ENCODE measurements at regions not wholly inside any gene's neighbourhood (a gene's known extent, or its start where the extent isn't known, plus 50 kb on each side); places are given as distances from the start of the nearest gene placed in this dataset.

DNA sequence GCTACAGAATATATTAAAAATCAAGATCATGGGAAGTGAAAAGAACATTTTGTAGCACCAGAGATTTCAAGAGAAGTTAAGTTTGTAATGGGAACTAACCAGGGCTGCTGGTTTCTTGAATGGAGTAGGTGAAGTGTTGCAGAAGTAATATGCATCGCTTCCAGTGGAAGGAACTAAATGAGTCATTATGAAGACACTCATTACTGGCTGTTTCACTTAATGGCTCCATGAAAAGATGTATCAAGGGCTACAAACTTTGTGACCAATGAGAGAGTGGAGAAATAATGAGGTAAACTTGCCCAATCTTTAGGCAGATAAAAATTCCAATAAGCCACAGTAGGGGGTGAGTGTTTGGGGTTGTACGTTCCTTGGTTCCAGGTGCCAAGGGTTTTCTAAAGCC lies 380.4 kb upstream of the POU3F3 start:
- Mint-ChIP-seq H3K27me3 (peaks cover 2% of the 10 kb centered on the region), H3K4me3 (no peak overlapping the region), H3K9me3 (peaks cover 0 to 2% (median 0%) of the 10 kb centered on the region in 3 donors), H3K36me3 (no peaks in the 10 kb centered on the region), H3K27ac (no peak overlapping the region), H3K4me1 (no peaks in the 10 kb centered on the region)

DNA sequence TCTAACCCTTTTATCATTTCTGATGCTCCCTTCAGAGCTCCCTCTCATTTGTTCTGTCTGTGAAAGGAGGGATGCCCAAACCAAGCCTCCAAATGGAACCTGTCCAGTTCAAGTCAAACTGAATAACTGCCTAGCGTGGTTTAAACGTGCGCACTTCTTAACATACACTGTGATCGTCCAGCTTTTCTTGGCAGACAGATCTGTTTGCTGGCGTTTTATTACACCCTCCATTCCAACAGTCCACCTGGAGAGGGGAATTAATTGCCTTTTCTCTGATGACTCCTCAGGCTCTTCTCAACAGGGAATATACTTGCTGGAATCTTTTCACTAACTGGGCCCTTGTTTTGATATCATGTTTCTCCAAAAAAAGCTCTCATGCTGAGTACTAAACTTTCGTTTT lies 379.2 kb upstream of the POU3F3 start:
- Mint-ChIP-seq H3K9me3 (peaks cover 0 to 1% (median 0%) of the 10 kb centered on the region in 3 donors), H3K4me1 (no peaks in the 10 kb centered on the region), H3K27ac (no peak overlapping the region), H3K4me3 (no peak overlapping the region), H3K36me3 (no peaks in the 10 kb centered on the region), H3K27me3 (peaks cover 2% of the 10 kb centered on the region)

DNA sequence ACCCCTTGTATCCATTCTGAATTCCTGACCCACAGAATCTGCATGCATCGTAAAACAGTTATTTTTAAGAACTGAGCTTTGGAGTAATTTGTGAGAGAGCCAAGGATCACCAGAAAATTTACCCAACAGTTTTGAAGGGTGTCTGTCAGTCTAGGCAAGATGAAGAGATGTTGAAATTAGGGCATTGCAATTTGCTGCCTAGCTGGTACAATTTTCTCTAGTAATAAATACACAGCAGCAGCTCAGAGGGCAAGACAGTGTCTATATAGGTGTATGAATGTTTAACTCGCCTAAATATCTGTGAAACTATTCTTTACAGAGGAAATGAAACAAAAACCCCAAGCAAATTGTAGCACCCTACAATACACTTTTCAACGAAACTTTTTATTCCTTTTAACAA lies 377.8 kb upstream of the POU3F3 start:
- Mint-ChIP-seq H3K27ac (no peak overlapping the region), H3K4me1 (no peaks in the 10 kb centered on the region), H3K9me3 (peaks cover 0 to 1% (median 0%) of the 10 kb centered on the region in 3 donors), H3K36me3 (no peaks in the 10 kb centered on the region), H3K4me3 (no peak overlapping the region), H3K27me3 (peaks cover 2% of the 10 kb centered on the region)

DNA sequence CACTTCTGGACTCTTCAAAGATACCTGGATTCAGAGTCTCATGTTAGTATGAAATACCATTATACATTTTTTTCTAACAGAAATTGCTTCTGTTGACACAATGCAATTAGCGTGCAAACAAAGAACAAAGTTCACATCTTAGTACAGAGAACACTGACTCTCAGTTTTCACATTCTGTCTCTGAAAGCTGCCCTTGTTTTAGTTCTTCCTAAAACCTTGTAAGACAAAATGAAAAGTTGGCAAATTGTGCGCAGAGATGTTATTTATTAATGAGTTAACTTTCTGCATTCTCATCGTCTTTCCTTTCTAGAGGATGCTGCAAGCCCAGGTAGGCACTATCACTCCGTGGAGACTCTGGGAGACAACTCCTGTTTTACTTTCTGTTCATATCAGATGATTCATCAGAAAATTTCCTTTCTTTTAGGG lies 377.3 kb upstream of the POU3F3 start:
- peaks cover 0 to 1% (median 0%) of the 10 kb centered on the region in 3 donors for H3K9me3 Mint-ChIP-seq
- peaks cover 2% of the 10 kb centered on the region for H3K27me3 Mint-ChIP-seq
- no peak overlapping the region for H3K27ac Mint-ChIP-seq
- no peaks in the 10 kb centered on the region for H3K4me1 Mint-ChIP-seq
- no peaks in the 10 kb centered on the region for H3K36me3 Mint-ChIP-seq
- no peak overlapping the region for H3K4me3 Mint-ChIP-seq

DNA sequence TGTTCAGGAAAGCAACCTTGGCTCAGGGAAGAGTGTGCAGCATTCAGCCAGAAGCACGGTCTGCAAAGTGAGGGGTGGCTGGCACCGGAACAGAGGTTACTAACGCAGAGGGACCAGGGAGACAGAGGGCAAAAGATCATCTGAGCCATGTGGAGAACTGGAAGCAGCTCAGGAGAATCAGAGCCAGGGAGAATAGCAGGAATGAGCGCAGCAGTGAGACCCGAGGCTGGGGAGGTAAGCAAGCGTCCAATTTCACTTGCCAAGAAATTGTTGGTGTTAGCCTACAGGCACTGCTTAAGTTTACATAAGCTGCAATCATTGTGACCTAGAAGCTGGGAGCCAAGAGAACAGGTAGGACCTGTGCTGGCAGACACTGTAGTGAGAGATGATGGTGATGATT lies 372.6 kb upstream of the POU3F3 start:
- peaks cover 5% of the 10 kb centered on the region for H3K27me3 Mint-ChIP-seq
- H3K36me3 Mint-ChIP-seq = no peaks in the 10 kb centered on the region

DNA sequence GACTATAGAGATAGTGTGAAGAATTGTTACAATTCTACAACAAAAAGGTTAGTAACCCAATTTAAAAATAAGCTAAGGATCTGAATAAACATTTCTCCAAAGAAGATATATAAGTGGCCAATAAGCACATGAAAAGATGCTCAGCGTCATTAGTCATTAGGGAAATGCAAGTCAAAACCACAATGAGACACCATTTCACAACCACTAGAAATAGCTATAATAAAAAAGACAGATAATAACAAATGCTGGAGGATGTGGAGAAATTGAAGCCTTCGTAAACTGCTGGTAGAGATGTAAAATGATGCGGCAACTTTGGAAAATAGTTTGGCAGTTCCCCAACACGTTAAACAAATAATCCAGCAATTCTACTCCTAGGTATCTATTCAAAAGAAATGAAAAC lies 366.5 kb upstream of the POU3F3 start:
- Mint-ChIP-seq H3K4me3 (no peak overlapping the region), H3K27me3 (peaks cover 7% of the 10 kb centered on the region), H3K27ac (no peak overlapping the region), H3K4me1 (no peaks in the 10 kb centered on the region), H3K9me3 (peaks cover 0 to 2% (median 0%) of the 10 kb centered on the region in 3 donors), H3K36me3 (no peaks in the 10 kb centered on the region)

More for the DNA sequence above, 372.6 kb upstream of the POU3F3 start:
- H3K4me3 Mint-ChIP-seq = no peak overlapping the region
- H3K27ac Mint-ChIP-seq = no peak overlapping the region
- no peaks in the 10 kb centered on the region for H3K4me1 Mint-ChIP-seq
- peaks cover 0 to 2% (median 1%) of the 10 kb centered on the region in 3 donors for H3K9me3 Mint-ChIP-seq

DNA sequence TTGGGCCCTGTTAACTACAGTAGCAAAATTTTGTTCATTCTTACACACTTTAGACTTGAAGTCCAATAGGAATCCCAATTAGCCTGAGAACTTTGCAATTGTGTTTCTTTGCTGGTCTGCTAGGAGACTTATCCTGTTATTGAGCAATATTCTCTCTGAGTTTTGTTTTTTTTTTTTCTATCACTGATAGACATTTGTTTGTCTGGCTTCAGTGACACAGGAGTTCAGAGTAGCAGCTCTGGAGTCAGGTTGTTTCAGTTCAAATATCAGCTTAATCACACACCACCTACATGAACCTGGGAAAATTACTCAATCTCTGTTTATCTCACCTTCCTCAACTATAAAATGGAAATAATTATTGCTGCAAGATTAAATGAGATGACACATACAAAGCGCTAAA lies 360.2 kb upstream of the POU3F3 start:
- H3K9me3 Mint-ChIP-seq = no peaks in the 10 kb centered on the region
- no peak overlapping the region for H3K4me3 Mint-ChIP-seq
- H3K36me3 Mint-ChIP-seq = no peaks in the 10 kb centered on the region
- no peak overlapping the region for H3K27ac Mint-ChIP-seq
- H3K4me1 Mint-ChIP-seq = no peaks in the 10 kb centered on the region
- peaks cover 7% of the 10 kb centered on the region for H3K27me3 Mint-ChIP-seq

DNA sequence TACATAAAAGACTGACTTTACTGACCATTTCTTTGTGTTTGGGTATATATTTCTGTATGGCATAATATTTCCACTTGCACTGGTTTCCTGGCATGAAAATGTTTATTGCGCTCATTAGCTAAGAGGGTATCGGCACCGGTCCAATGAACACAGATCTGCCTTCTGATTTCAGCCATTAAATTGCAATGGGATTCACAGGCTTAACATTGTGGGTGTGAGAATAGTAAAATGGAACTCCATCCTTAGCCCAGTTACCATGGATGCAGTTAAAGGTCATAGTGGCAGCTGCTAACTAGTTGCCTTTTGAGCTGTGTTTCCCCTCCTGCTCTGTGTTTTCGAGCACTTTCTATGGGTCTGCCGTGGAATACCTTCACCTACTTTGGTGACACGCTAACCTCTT lies 352.6 kb upstream of the POU3F3 start:
- Mint-ChIP-seq H3K36me3 (no peaks in the 10 kb centered on the region), H3K27me3 (peaks cover 4% of the 10 kb centered on the region), H3K4me3 (no peak overlapping the region), H3K9me3 (peaks cover 0 to 5% (median 0%) of the 10 kb centered on the region in 3 donors), H3K27ac (no peak overlapping the region), H3K4me1 (no peaks in the 10 kb centered on the region)

DNA sequence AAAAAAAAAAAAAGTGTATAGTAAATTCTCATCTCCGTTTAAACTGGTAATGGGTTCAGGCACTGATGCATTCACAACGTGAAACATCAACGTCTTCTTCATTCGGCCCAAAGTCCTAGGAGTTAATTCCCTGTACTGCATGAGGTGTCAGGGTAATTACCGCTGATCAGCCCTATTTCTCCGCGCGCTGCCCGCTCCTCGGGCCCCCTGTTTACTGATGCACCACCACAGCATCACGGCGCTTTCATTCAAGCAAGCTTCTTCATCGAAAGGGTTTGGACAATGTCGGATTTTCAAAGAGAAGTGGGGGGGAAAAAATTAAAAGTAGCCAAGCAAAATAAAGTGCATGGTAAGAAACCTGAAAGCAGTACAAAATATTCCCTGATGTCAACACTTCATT lies 352.0 kb upstream of the POU3F3 start:
- Mint-ChIP-seq H3K27me3 (peaks cover 4% of the 10 kb centered on the region), H3K9me3 (peaks cover 0 to 5% (median 0%) of the 10 kb centered on the region in 3 donors), H3K27ac (no peak overlapping the region), H3K36me3 (no peaks in the 10 kb centered on the region), H3K4me3 (no peak overlapping the region), H3K4me1 (no peaks in the 10 kb centered on the region)

DNA sequence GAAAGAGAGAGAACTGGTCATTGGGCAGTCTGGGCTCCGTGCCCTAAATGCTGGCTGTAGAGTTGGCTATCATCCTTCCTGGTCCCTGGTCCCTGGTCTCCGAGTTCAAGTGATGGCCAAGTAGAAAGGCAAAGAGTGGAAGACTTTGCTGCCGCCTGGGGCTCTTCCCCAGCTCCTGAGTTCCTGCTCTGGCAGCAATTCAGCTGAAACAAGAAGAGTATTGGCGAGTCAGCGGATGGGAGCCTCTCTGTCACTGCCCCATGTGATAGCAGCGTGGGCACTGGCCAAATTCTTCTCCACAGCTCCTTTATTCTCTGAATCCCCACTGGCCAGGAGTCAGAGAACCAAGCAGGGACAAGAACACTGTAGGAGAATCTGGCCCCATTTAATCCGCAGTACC lies 351.0 kb upstream of the POU3F3 start:
- Mint-ChIP-seq H3K9me3 (peaks cover 0 to 5% (median 0%) of the 10 kb centered on the region in 3 donors), H3K27me3 (peaks cover 2% of the 10 kb centered on the region), H3K27ac (no peak overlapping the region), H3K4me3 (no peak overlapping the region), H3K36me3 (no peaks in the 10 kb centered on the region), H3K4me1 (no peaks in the 10 kb centered on the region)

DNA sequence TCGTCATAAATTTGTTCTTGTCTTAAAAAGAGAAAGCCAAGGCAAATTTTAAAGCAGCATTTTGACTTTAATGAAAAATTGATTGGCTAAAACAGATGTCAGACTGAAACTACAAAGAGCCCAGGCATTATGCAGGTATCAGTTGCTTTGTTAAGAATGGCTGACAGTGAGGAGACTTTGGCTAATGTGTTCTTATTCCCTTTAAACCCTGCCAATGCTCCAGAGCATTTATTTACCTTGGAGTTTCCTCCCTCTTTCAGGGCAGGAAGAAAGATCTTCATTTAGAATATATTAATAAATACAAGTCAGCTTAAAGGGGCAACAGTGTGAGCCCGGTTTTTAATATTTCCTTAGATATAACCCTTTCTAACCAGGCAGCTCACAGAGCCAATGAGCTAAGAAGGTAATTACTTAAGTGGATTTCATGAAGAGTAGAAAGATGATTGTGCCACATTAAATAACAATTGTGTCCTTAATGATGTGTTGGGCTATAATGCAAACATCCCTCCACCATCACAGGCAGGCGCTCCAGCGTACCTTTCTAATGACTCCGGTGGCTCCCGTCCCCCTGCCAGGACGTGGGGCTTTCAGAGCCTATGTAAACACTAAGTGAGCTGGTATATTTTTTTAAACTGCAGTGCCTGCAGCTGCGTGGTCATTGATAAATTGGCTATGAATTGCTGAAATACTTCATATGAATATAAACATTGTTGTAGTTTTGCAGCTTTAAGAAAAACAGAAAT lies 349.4 kb upstream of the POU3F3 start:
- Mint-ChIP-seq H3K4me1 (no peaks in the 10 kb centered on the region), H3K27ac (no peak overlapping the region), H3K4me3 (no peak overlapping the region), H3K9me3 (peaks cover 0 to 5% (median 0%) of the 10 kb centered on the region in 3 donors), H3K36me3 (no peaks in the 10 kb centered on the region), H3K27me3 (no peaks in the 10 kb centered on the region)

DNA sequence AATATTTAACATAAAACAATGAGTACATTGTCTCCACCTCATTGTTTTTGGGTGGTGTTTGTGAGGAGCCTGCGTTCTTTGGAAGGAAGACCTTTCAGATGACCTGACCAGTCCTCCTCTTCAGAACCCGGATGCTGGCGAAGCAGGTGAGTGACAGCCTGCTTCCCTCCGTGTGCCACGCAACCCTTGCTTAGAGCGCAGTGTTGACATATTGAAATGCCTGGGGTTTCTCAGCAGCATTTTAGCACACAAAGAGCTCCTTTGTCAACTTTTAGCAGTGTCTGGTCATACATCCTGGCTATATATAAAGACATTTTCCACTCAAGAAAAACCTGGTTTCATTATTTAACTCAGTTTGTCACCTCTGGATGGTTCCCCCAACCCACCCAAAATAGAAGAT lies 335.7 kb upstream of the POU3F3 start:
- Mint-ChIP-seq H3K27ac (no peak overlapping the region), H3K27me3 (peaks cover 3% of the 10 kb centered on the region), H3K36me3 (no peaks in the 10 kb centered on the region), H3K4me1 (no peaks in the 10 kb centered on the region), H3K9me3 (peaks cover 0 to 11% (median 6%) of the 10 kb centered on the region in 3 donors), H3K4me3 (no peak overlapping the region)

DNA sequence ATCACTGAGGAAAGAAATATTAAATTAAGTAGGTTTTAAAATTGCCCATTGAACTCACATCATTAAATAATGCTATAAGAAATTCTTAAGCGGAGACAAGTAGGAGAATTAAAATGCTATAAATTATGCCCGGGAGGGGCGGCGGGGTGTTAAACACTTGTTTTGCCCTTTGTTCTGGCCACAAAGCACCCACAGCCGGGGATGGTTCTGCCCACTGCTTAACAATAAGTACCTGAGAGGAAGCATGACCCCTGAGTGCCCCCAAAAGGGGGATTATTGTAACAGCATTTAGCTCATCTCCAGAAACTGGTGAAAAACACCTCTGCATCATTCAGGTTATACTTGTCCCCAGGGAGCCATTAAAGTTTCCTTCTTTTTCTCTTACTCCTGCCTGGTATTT lies 332.7 kb upstream of the POU3F3 start:
- Mint-ChIP-seq H3K27ac (no peak overlapping the region), H3K36me3 (no peaks in the 10 kb centered on the region), H3K27me3 (peaks cover 3% of the 10 kb centered on the region), H3K4me1 (no peaks in the 10 kb centered on the region), H3K9me3 (peaks cover 0 to 17% (median 6%) of the 10 kb centered on the region in 3 donors), H3K4me3 (no peak overlapping the region)

DNA sequence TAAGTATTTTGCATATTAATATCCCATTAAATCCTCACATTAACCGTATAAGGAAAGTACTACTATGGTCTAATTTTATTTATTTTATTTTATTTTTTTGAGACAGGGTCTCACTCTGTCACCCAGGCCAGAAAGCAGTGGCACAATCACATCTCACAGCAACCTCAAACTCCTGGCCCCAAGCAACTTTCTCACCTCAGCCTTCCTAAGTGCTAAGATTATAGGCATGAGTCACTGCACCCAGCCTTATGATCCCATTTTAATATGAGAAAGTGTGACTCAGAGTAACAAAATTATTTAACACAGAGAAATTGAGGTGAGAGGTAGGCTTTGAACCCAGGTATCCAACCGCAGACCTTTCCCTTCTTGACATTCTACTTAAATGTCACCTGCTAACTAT lies 330.0 kb upstream of the POU3F3 start:
- peaks cover 0 to 21% (median 8%) of the 10 kb centered on the region in 3 donors for H3K9me3 Mint-ChIP-seq
- H3K27ac Mint-ChIP-seq = no peak overlapping the region
- no peak overlapping the region for H3K4me3 Mint-ChIP-seq

DNA sequence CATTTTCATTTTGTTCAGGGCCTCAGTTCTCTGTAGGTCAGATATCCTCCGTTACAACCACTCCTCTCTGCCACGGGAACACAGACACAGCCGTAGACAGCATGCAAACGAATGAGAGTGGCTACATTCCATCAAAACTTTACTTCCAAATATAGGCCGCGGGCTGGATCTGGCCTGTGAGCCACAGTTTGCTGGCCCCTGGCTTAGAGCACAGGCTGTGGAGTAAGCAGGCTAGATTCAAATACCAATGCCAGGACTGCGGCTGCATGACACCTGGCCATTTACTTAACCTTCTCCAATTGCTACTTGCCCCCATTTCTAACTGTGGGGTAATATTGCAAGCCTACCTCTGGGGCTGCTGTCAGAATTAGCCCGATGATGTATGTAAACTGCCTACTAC lies 325.8 kb upstream of the POU3F3 start:
- Mint-ChIP-seq H3K36me3 (no peaks in the 10 kb centered on the region), H3K4me3 (no peak overlapping the region), H3K27ac (no peak overlapping the region), H3K9me3 (peaks cover 0 to 10% (median 10%) of the 10 kb centered on the region in 3 donors), H3K27me3 (no peaks in the 10 kb centered on the region), H3K4me1 (no peaks in the 10 kb centered on the region)

More for the DNA sequence above, 330.0 kb upstream of the POU3F3 start:
- H3K4me1 Mint-ChIP-seq = no peaks in the 10 kb centered on the region
- H3K27me3 Mint-ChIP-seq = peaks cover 2% of the 10 kb centered on the region
- H3K36me3 Mint-ChIP-seq = no peaks in the 10 kb centered on the region

DNA sequence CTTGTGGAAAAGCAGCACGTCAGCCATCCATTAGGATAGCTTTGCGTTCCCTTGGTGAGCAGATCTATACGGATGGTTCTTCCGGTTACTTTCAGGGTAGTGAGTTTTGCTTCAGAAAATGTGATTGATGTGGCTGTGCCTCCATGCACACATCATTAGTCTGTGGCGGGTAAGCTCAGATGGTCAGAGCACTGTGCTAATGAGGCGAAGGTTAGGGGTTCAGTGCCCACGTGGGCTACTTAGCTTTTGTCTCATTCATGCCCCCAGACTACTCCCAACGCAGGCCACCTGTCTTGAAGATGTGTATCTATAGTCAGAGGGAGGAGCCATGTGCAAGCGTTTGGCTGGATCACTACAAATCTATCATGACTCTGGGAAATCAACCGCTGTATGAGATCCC lies 322.8 kb upstream of the POU3F3 start:
- Mint-ChIP-seq H3K36me3 (no peaks in the 10 kb centered on the region), H3K27me3 (peaks cover 2% of the 10 kb centered on the region), H3K9me3 (peaks cover 0 to 12% (median 5%) of the 10 kb centered on the region in 3 donors), H3K27ac (no peak overlapping the region), H3K4me3 (no peak overlapping the region), H3K4me1 (no peaks in the 10 kb centered on the region)

Data from IgD-negative memory B cell (primary cell).